ENCODE measurements at regions not wholly inside any gene's neighbourhood (a gene's known extent, or its start where the extent isn't known, plus 50 kb on each side); places are given as distances from the start of the nearest gene placed in this dataset.
A peak's percentile ranks its signal among the peaks of the same experiment; 100 is the strongest.
"Not testable (repeated sequence)": the region's sequence is repeated elsewhere in the genome, so short reads cannot be mapped to it uniquely, and the experiment has no call there.

DNA sequence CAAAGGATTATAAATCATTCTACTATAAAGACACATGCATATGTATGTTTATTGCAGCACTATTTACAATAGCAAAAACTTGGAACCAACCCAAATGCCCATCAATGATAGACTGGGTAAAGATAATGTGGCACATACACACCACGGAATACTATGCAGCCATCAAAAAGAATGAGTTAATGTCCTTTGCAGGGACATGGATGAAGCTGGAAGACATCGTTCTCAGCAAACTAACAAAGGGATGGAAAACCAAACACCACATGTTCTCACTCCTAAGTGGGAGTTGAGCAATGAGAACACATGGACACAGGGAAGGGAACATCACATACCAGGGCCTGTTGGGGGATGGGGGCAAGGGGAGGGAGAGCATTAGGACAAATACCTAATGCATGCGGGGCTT lies 133.2 kb downstream of the ATXN3L start:
- DNase-seq, result not testable (repeated sequence)

DNA sequence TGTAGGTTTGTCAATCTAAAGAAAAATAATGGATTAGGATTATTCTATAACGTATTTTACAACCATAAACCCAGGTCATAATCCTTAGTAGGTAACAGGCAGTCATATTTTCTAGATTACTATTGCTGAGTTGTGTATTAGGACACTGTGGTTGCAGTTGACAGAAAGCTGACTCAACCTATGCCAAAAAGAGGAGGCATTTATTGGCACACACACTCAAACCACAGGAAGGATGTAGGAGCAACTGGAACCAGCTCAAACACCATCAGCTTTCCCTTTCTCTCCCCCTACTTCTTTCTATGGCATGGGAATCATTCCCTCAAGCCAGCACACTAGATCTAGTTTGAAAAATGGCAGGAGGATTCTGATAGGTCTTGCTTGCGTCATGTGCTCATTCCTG lies 136.4 kb upstream of the FAM9C start:
- peak; percentile 42 to 50 for DNase-seq

DNA sequence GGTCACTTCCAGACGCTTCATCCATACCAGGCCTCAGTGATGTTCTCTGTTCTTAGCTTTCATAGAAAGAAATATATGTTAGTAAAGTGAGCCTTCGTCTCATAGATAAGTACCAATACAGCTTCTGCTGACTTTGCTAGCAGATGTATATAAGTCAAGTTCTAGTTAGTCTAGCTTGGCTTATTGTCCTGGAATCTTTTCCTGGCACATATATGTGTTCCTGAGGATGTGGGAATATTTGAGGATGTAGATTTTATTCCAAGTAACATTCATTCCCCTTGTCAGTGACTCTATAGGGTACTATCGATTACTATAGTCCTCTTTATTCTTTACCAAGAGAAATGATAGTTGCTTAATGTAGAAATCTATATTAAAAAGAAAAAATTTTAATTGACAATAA lies 135.2 kb upstream of the FAM9C start:
- DNase-seq, result no peak

DNA sequence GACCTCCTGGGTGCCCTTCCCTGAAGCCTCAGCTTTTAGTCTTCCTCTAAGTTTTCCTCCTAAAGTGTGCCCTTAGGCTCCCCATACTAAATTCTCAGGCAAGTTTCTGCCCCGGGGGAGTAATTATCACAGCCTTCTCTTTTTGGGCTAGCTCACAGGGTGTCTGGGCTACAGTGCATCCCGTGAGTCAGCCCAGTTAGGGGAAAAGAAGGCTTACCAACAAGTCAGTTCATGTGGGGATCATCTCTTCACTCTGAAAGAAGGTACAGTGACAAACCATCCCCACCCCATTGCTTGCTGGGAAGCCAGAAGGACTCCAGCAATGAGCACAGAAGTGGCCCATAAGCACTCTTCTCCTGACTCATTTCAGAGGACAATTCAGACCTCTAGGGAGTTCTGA lies 134.7 kb upstream of the FAM9C start:
- no peak for DNase-seq

DNA sequence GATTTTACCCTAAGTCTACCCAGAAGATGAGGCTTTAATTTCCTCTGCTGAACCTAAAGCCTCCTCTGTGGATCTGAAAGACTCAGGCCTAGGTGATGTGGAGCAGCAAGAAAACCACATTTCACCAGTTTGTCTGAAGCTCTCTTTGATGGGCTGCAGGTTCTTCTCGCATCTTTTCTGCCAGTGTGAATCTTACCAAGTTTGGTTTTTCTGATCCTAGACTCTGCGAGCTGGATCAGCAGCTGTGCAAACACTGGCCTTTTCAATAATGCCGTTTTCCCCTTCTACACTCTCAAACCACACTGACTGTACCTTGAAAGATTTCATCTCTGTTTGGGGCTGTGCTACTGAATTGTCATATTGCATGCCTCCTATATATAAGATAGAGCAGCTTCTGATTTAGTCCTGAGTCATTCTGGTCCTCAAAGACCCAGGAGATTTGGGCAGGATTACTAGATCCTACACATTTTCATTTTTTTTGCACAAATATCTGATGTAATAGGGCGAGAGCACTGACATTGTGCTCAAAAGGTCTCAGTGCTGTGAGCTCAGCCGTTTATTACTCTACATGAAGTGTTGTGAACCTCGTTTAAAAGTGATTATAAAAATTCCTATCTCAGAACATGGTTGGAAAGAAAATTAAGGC lies 133.6 kb upstream of the FAM9C start:
- no peak for DNase-seq

DNA sequence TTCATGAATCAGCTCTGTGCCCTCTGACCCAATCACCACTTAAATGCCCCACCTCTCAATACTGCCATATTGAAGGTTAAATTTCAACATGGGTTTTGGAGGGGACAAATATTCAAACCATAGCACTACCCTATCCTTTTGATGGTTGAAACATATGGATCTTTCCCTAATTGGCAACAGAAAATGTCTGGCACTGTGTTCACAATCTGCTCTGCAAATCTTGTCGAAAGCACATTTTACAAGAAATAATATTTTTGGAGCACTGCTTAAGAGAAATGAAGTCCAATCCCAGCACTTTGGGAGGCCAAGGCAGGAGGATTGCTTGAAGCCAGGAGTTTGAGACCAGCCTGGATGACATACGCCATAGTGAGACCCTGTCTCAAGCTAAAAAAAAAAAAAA lies 130.6 kb upstream of the FAM9C start:
- DNase-seq, result no peak

DNA sequence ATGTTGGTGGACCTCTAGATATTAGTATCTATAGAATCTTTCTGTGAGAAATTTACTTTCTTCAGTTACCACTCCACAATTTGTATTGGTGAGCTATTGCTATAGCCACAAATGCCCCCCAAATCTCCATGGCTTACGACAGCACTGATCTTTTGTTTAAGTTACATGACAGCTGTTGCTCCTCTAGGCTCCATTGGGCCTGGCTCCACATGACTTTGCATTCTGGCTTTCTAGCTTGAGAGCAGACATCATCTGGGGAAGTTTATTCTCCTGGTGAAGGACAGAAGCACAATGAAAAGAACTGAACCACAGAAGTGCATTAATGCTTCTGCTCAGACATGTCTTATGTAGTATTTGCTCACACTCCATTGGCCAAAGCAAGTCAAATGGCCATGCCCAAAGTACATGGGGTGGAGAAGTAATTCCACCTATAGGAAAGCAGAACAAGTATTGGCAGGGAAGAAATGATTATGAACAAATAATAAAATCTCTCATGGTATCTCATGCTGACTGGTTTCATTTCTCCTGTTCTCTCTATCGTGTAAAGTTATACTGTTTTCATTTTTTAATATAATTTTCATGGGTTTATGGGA lies 126.6 kb upstream of the FAM9C start:
- DNase-seq, result no peak

DNA sequence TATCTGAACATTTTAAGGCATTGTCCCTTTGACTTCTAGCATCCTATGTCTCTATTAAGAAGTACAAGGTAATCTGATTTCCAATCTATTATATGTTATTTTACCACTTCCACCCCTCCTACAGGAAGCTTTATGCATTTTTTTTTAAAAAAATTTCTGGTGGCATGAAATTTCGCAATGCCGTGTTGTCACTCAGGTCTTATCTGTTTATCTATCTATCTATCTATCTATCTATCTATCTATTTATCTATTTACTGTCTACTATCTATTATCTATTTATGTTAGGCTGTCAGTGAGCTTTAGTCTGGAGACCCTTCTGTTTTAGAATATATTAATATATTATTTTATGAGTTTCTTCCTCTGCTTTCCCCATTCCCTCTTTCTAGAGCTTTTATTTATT lies 125.3 kb upstream of the FAM9C start:
- DNase-seq, result no peak

DNA sequence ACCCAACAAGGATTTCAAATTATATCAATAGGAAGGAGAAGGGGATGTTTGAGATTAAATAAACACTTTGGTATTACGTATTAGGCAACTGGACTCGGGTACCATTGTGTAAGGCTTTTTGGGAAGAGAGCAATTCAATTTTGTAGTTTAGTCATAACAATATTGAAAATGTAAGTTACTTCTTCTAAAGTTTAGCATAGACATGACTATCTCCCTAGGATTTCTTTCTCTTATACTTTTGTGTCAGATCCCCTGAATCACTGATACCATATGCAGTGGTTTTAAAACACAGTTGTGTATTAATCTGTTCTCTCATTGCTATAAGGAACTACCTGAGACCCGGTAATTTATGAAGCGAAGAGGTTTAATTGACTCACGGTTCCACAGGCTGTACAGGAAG lies 123.8 kb upstream of the FAM9C start:
- peak; percentile 20 to 47 for DNase-seq

DNA sequence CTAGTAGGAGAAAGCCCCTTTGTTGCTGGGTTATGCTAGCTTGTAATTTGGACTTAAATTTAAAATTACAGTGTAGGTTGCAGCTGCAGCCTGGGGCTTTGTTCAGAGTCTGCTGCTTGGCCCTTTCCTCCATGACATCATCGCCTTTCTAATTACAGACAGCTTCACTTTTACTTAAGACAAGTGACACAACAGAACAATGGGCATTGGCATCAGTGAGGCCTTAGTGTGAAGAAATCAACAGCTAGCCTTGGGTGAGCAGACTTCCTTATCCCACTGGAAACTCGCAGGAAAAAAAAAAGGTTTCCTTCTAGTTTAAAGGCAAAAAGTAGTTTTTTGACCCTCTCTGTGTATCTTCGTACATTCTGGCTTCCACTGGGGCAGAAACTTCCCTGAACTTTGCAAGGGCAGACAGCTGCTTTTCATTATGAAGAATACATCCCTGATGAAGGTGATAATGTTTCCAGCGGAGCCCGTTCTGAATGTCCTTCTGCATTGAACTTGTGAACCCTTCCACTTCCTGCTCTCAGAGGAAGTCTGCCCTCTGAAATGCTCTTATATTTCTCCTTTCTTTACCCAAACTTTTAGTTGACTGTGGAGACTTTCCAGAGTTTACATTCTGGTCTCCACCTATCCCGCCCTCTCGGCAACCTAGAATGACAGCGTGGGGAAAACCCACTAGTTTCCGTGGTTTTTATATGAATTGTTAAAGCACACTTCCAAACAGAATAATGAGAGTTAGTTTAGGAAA lies 123.2 kb upstream of the FAM9C start:
- peak; percentile 61 to 63 for DNase-seq

DNA sequence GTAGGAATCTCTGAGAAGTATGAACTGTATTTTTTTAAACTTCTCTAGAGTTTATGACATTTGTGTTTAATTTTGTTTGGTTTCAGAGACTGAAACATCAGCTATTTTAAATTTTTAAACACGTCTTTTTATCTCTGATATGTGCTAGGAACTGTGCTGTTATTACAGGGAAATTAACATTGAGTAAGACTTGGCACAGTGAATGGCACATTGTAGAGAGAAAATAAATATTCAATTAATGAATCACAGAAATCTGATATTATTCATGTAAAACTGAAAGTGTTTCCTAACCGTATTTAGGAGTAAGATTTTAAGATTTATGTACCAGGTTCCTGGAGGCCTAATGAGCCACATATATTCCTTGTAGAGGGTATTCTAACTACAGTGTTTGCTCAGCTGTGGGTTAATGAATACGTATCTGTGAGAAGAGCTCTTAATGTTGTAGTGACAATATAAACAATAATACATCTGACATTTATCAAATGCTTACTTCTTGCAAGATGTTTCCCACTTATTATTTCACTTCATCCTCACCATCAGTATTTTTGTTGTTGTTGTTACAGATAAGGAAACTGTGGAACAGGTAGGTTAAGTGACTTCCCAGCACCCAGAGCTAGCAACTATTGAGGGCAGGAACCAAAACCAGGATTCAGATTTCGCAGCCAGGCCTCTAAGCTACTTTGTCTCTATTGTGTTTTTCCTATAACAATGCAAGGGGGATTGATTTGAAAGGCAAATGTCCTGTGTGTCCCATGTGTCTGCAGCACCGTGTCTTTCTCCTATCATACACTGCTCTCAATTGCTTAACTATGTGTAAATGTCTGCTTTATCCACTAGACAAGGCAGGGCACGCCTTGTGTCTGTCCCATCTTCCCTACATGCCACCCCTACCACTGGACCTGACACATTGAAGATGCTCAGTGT lies 121.1 kb upstream of the FAM9C start:
- no peak for DNase-seq

DNA sequence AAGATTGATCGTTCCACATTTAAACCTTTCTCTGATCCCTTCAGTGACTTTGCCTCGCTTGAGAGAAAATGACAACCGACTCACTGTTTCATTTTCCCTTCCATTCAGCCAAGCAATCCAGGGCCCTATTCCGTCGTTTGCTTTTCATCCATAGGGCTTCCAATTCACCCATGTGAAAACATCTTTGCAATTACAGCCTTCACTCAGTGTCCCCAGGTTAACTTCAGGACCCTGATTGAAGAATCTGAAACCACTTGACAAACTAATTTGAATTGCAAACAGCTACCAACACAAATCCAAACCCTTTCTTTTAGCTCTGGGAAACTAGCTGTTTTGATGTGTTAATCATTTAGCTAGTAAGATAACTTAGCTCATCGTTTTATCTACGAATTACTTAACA lies 120.2 kb upstream of the FAM9C start:
- no peak for DNase-seq

DNA sequence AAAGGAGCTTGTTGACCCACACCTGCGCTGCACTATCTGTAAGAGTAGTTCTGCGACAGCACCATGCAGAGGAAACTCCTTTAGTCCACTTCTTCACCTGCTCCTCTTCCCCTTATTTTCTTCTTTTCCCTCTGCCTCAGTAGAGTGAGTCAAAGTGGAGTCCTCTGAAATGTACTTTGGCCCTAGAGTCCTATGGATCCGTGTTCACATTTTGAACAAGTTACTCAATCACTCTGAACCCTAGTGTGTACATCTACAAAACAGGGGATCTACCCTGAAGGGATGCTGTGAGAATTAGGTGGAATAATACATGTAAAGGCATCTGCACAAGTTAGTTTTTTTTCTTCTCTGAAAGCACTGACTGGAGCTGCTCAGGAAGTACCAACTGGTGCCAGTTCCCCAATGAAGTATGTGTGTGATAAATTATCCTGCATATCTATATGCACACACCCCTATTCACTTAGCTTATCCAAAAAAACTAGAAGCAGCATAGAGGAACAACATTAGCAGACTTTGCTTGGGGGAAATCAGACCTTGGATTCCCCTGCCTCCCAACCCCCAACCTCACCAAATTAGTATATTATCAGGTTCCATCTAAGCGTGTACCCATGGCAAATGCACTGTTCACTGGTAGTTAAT lies 118.5 kb upstream of the FAM9C start:
- no peak for DNase-seq

DNA sequence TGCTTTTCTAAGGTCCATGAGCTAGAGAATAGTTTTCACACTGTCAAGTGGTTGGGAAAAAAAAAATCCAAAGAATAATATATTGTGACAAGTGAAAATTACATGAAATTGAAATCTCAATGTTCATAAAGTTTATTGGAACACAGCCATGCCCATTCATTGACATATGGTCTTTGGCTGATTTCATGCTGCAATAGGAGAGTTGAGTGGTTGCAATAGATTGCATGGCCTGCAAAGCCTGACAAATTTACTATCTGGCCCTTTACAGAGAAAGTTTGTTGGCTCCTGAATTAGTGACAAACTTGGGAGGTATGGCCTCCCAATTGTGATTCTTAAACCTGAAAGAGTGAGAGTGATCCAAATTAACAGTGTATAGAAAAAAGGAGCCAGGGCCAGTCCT lies 115.5 kb upstream of the FAM9C start:
- DNase-seq, result no peak

DNA sequence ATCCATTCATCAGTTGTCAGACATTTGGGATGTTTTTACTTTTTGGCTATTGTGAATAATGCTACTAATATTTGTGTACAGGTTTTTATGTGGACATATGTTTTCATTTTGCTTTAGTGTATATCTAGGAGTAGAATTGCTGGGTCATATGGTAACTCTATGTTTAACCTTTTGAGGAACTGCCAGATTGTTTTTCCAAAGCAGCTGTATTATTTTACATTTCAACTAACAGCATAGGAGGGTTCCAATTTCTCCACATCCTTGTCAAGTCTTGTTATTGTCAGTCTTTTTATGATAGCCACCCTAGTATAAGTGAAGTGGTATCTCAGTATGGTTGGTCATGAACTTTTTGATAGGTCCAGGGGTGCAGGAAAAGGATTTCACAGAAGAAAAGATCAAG lies 114.5 kb upstream of the FAM9C start:
- no peak for DNase-seq

DNA sequence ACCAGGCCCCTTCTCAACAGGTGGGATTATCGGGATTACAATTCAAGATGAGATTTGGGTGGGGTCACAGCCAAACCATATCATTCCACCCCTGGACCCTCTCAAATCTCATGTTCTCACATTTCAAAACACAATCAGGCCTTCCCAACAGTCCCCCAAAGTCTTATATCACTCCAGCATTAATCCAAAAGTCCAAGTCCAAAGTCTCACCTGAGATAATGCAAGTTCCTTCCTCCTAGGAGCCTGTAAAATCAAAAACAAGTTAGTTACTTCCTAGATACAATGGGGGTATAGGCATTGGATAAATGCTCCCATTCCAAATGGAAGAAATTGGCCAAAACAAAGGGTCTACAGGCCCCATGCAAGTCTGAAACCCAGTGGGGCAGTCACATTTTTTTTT lies 111.1 kb upstream of the FAM9C start:
- not testable (repeated sequence) for DNase-seq

DNA sequence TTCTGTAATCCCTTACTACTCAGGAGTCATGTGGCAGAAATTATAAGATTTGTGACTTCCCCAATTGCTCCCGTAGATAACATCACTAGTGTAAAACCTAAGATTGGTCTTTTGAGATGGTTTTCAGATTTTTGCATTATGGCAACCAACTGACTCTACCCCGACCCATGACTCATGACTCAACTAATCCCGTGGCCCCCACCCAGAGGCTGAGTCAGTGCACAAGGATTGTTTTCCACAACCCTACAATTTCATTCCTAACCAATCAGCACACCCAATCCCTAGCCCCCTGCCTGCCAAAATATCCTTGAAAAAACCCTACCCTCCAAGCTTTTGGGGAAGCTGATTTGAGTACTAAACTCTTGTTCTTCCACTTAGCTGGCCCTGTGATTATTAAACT lies 109.4 kb upstream of the FAM9C start:
- peak; percentile 5 to 13 for DNase-seq

DNA sequence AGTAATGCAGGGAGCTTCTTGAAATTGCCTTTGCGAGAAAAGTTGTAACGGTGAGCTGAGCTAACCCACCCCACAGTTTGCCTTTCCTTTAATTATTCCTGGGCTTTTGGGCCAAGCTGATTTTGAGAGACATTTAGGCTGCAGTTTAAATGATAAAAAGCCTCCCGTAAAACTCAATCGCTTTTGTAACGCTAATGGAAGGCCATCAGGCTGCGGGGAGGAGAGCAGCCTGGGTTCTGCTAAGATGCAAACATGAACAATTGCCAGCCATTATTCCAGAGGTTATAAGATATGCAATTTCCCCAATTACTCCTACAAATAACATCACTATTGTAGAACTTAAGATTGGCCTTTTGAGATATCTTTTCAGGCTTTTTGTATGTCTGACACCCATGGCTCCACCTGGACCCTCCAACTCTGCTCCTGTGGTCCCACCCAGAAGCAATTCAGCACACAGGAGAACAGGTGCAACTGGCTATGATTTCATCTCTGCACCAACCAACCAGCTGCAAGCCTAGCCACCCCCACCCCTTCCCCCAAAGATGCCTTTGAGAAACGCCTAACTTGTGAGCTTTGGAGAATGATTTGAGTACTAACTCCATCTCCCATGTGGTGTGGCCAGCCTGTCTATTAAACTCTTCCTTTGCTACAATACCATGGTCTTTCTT lies 108.2 kb upstream of the FAM9C start:
- DNase-seq, result no peak

DNA sequence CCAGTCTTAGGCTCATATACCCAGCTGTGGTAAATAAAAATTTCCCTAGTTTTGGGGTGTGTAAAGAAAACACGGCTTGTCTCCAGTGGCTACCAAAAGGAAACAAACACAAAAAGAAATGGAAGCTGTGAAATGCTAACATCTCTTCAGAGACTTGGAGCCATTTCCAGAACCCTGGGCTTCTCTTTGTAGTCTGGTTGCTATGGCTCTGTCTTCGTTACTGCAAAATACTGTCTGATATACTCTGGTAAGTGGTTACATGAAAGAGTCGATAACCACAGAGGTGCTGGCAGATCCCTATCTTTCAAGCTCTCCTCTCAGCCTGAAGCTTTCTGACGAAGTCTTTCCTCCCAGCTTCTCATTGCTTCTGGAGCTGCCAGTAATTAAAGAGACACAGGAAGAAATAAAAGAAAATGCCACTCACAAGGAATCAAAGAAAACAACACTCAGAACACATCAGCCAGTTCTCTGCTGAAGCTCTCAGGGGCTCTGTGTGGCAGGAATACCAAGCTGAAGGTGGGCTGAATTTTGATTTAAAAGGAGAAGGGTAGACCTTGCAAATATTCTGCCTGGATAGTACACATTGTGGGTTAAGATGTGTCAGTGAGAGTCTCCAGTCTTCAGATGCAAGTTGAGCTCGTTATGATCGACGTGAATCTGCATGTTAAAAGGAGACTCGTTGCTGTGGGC lies 107.6 kb upstream of the FAM9C start:
- no peak for DNase-seq

DNA sequence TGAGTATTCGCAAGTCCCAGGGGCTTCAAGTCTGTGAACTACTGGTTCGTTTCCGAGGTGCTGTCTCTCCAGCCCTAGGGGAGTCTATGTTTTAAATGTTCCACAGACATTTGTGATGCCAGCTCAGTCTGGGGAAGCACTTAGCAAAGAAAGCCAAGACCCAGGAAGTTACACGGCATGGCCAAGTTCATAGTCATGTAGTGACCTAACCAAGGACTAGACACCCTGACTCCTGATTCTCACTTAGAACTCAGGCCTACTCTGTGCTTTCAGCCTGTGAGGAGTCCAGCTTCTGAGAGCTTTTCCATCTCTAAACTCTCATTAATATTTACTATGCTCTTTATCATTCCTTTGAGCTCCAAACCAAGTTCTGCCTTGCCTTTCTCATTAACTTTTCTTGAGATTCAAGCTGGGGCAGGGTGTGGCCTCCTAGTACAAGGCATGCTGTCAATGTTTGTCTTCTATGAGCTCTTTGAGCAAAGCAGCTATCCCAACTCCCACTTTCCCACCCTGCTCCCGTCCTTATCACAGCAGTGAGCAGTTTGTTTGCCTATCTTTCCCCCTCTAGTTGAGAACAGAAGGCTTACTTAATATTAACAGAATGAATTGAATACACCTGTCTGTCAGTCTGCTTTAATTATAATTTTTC lies 105.4 kb upstream of the FAM9C start:
- no peak for DNase-seq

DNA sequence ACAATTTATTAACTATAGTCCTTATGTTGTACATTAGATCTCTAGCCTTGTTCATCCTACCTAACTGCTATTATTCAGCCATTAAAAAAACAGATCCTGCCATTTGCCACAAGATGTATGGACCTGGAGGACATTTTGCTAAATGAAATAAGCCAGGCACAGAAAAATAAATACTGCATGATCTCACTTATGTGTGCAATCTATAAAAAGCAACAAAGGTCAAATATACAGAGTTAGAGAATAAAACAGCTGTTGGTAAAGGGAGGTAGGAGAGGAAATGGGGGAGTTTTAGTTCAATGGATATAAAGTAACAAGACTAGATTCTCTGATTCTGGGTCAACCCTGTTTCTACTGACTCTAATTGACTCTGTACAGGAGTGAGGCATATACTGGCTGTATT lies 103.3 kb upstream of the FAM9C start:
- no peak for DNase-seq

All from inflammatory macrophage (primary cell).